C4-2B (cell line): ENCODE measurements at regions not wholly inside any gene's neighbourhood (a gene's known extent, or its start where the extent isn't known, plus 50 kb on each side); places are given as distances from the start of the nearest gene placed in this dataset.

Experiments
- ZFX ChIP-seq: fragments of 450-650 bp; IDR thresholded peaks from 2 replicates; pipeline ENCODE4 v1.6.1; 2017
- TF ChIP-seq, protein P1 (sequence below): fragments of 450-650 bp; conservative IDR thresholded peaks from 2 replicates; pipeline ENCODE4 v1.5.1; 2017; ENCODE audit warnings: mild to moderate bottlenecking

DNA sequence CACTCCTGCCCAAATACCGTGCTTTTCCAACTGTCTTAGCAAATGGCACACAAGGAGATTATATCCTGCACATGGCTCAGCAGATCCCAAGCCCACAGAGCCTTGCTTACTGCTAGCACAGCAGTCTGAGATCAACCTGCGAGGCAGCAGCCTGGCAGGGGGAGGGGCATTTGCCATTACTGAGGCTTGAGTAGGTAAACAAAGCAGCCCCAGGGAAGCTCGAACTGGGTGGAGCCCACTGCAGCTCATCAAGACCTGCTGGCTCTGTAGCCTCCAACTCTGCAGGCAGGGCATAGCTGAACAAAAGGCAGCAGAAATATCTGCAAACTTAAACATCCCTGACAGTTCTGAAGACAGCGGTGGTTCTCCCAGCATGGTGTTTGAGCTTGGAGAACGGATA, 70.1 kb upstream of the PTBP2 start:
- TF ChIP-seq, protein P1, sequence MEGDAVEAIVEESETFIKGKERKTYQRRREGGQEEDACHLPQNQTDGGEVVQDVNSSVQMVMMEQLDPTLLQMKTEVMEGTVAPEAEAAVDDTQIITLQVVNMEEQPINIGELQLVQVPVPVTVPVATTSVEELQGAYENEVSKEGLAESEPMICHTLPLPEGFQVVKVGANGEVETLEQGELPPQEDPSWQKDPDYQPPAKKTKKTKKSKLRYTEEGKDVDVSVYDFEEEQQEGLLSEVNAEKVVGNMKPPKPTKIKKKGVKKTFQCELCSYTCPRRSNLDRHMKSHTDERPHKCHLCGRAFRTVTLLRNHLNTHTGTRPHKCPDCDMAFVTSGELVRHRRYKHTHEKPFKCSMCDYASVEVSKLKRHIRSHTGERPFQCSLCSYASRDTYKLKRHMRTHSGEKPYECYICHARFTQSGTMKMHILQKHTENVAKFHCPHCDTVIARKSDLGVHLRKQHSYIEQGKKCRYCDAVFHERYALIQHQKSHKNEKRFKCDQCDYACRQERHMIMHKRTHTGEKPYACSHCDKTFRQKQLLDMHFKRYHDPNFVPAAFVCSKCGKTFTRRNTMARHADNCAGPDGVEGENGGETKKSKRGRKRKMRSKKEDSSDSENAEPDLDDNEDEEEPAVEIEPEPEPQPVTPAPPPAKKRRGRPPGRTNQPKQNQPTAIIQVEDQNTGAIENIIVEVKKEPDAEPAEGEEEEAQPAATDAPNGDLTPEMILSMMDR: no peak
- no peak for TF ChIP-seq ZFX
